ENCODE measurements at regions not wholly inside any gene's neighbourhood (a gene's known extent, or its start where the extent isn't known, plus 50 kb on each side); places are given as distances from the start of the nearest gene placed in this dataset.

- no peaks in the 10 kb centered on the region for H3K9me3 ChIP-seq (ENCODE audit: low read length)
- no peak for TF ChIP-seq EZH2 (IDR thresholded peaks at IDR 0.05; ENCODE audit: low read length, unreplicated experiment)
- no peak for TF ChIP-seq EZH2phosphoT487 (IDR thresholded peaks at IDR 0.05; ENCODE audit: borderline replicate concordance, low read length)
- TF ChIP-seq, protein P1, sequence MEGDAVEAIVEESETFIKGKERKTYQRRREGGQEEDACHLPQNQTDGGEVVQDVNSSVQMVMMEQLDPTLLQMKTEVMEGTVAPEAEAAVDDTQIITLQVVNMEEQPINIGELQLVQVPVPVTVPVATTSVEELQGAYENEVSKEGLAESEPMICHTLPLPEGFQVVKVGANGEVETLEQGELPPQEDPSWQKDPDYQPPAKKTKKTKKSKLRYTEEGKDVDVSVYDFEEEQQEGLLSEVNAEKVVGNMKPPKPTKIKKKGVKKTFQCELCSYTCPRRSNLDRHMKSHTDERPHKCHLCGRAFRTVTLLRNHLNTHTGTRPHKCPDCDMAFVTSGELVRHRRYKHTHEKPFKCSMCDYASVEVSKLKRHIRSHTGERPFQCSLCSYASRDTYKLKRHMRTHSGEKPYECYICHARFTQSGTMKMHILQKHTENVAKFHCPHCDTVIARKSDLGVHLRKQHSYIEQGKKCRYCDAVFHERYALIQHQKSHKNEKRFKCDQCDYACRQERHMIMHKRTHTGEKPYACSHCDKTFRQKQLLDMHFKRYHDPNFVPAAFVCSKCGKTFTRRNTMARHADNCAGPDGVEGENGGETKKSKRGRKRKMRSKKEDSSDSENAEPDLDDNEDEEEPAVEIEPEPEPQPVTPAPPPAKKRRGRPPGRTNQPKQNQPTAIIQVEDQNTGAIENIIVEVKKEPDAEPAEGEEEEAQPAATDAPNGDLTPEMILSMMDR (conservative IDR thresholded peaks at IDR 0.05; ENCODE audit: low read depth, low read length): no peak
- intact Hi-C loops (cut with micrococcal nuclease): no loop called here
- H3K36me3 ChIP-seq (ENCODE audit: low read depth, low read length): no peaks in the 10 kb centered on the region
- H3K4me2 ChIP-seq (ENCODE audit: low read length): no peak overlapping the region
- ChIA-PET POLR2A (ENCODE audit: unreplicated experiment) (no interaction called here), CTCF (no interaction called here)
- no peaks in the 10 kb centered on the region for H3K27me3 ChIP-seq (ENCODE audit: low read length)
- BruUV-seq (replicated peaks): no TSS peak
- no peaks in the 10 kb centered on the region for H4K20me1 ChIP-seq (ENCODE audit: low read length)
- no peaks in the 10 kb centered on the region for H3K4me1 ChIP-seq (ENCODE audit: insufficient read depth, low read length)
- no peaks in the 10 kb centered on the region for H3K9me2 ChIP-seq (replicated peaks; ENCODE audit: low read length)
- H3K27ac ChIP-seq (ENCODE audit: low read length): no peak overlapping the region
- DNase-seq (no peak), ATAC-seq (no peak)
- H3K79me2 ChIP-seq (ENCODE audit: low read length): no peaks in the 10 kb centered on the region
- H2AFZ ChIP-seq (ENCODE audit: low read length): no peak overlapping the region
- no peaks in the 10 kb centered on the region for H3F3A ChIP-seq (ENCODE audit: low read length, unreplicated experiment)
- no peak overlapping the region for H3K4me3 ChIP-seq (ENCODE audit: low read length)
- no peak overlapping the region for H3K9ac ChIP-seq (ENCODE audit: low read length)
Observed at GRCh38 chr4:116872308-116872707, 213.1 kb downstream of the TRAM1L1 start.

- ChIA-PET POLR2A (ENCODE audit: unreplicated experiment) (no interaction called here), CTCF (no interaction called here)
- ATAC-seq: peak; percentile 63
Observed at GRCh38 chr4:116870686-116871085, 214.7 kb downstream of the TRAM1L1 start.

DNA sequence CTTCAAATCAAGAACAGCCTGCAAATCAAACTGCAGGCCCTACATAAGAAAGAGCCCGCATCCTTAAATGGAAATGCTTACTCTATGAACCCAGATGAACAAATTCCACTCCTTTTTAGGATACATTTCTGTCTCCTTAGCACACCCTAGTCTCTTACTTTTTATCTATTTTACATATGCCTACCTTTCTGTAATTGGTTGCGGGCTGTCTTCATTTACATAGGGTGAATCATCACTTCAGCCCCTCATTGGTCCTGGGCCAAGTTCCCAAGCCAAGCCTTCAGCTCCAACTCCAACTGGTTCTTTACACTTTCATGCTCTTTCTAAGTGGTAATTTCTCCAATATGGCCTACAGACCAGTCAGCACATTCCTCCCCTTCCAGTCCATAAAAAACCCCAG, 219.3 kb downstream of the TRAM1L1 start:
- Histone ChIP-seq H2AFZ (ENCODE audit: low read length) (no peak overlapping the region), H3F3A (ENCODE audit: low read length, unreplicated experiment) (no peaks in the 10 kb centered on the region), H3K9me2 (replicated peaks; ENCODE audit: low read length) (no peaks in the 10 kb centered on the region), H3K4me1 (ENCODE audit: insufficient read depth, low read length) (no peaks in the 10 kb centered on the region), H3K9ac (ENCODE audit: low read length) (no peak overlapping the region), H3K4me2 (ENCODE audit: low read length) (no peak overlapping the region), H3K27me3 (ENCODE audit: low read length) (no peaks in the 10 kb centered on the region), H4K20me1 (ENCODE audit: low read length) (no peaks in the 10 kb centered on the region), H3K9me3 (ENCODE audit: low read length) (no peaks in the 10 kb centered on the region), H3K27ac (ENCODE audit: low read length) (no peak overlapping the region), H3K4me3 (ENCODE audit: low read length) (no peak overlapping the region), H3K36me3 (ENCODE audit: low read depth, low read length) (no peaks in the 10 kb centered on the region), H3K79me2 (ENCODE audit: low read length) (no peaks in the 10 kb centered on the region)
- CTCF ChIA-PET: no interaction called here
- intact Hi-C loops (cut with micrococcal nuclease): no loop called here
- DNase-seq (no peak), ATAC-seq (no peak)
- TF ChIP-seq EZH2phosphoT487 (IDR thresholded peaks at IDR 0.05; ENCODE audit: borderline replicate concordance, low read length) (no peak), EZH2 (IDR thresholded peaks at IDR 0.05; ENCODE audit: low read length, unreplicated experiment) (no peak)
- TF ChIP-seq, protein P1 (conservative IDR thresholded peaks at IDR 0.05; ENCODE audit: low read depth, low read length): no peak
- POLR2A ChIA-PET (ENCODE audit: unreplicated experiment): no interaction called here
- no TSS peak for BruUV-seq (replicated peaks)

More at GRCh38 chr4:116870686-116871085, 214.7 kb downstream of the TRAM1L1 start:
- Histone ChIP-seq H3K4me3 (ENCODE audit: low read length) (no peak overlapping the region), H3F3A (ENCODE audit: low read length, unreplicated experiment) (no peaks in the 10 kb centered on the region), H3K4me2 (ENCODE audit: low read length) (no peak overlapping the region), H3K9me2 (replicated peaks; ENCODE audit: low read length) (no peaks in the 10 kb centered on the region), H3K9ac (ENCODE audit: low read length) (no peak overlapping the region), H3K36me3 (ENCODE audit: low read depth, low read length) (no peaks in the 10 kb centered on the region), H2AFZ (ENCODE audit: low read length) (no peak overlapping the region), H3K9me3 (ENCODE audit: low read length) (no peaks in the 10 kb centered on the region), H3K27me3 (ENCODE audit: low read length) (no peaks in the 10 kb centered on the region), H3K4me1 (ENCODE audit: insufficient read depth, low read length) (no peaks in the 10 kb centered on the region), H3K27ac (ENCODE audit: low read length) (no peak overlapping the region), H3K79me2 (ENCODE audit: low read length) (no peaks in the 10 kb centered on the region), H4K20me1 (ENCODE audit: low read length) (no peaks in the 10 kb centered on the region)
- no peak for DNase-seq
- BruUV-seq (replicated peaks): no TSS peak
- TF ChIP-seq, protein P1 (conservative IDR thresholded peaks at IDR 0.05; ENCODE audit: low read depth, low read length): no peak
- TF ChIP-seq EZH2 (IDR thresholded peaks at IDR 0.05; ENCODE audit: low read length, unreplicated experiment): no peak
- no peak for TF ChIP-seq EZH2phosphoT487 (IDR thresholded peaks at IDR 0.05; ENCODE audit: borderline replicate concordance, low read length)
- intact Hi-C loops (cut with micrococcal nuclease): no loop called here

All from PC-3 (cell line).